ENCODE measurements at regions not wholly inside any gene's neighbourhood (a gene's known extent, or its start where the extent isn't known, plus 50 kb on each side); places are given as distances from the start of the nearest gene placed in this dataset.

DNA sequence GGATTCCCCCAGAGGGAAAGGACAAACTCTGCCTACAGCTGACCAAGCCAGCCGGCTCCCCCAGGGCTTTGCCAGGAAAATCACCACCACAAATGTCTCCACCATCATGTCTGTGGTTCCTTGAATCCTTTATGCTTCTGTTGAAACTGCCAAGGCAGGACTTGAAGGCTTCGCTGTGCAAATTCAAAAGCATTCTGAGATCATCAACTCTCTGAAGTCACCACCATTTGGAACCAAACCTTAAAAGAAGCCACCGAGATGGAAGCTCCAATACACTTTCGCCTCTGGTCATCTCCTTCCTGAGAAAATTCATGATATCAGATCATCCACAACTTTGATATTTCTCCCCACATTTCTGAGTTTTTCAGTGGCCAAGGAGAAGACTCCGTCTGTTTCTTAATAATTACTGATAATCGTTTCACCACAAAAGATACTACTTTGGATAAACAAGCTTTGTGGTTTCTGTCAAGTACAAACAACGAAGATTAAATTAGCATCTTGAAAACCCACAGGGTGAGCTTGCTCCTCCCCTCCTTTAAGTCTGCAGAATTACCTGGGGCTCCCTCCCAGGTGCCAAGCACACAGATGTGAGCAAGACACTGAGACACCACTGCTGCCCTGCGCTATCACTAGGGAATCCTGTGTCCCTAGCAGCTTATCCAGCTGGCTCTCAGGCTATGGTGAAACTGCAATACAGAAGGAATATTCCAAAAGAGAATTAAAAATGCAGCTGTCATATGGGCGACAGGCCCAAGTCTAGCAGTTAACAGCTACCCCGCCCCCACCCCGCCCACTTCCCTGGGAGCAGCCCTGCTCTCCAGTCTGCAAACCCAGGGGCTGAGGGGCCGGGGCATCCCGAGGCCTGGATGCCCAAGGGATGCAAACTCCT, 125.0 kb upstream of the TBL1X start:
- Histone ChIP-seq H3K4me3 (ENCODE audit: low read depth, low read length) (no peak overlapping the region), H3K4me1 (ENCODE audit: control insufficient read depth, insufficient read depth, low read length) (no peaks in the 10 kb centered on the region), H3K27ac (ENCODE audit: extremely low read depth, low read depth, low read length) (no peak overlapping the region), H3K36me3 (ENCODE audit: control insufficient read depth in 2 of 2, insufficient read depth in 1 of 2, low read length in 2 of 2) (no peaks in the 10 kb centered on the region), H3K9me3 (ENCODE audit: control insufficient read depth, insufficient read depth, low read depth, low read length) (no peaks in the 10 kb centered on the region)
- ChIA-PET CTCF (no interaction called here), POLR2A (no interaction called here)
- no peak for TF ChIP-seq ZNF175 (tag by site-specific recombination; IDR thresholded peaks at IDR 0.05)
- no peak for TF ChIP-seq SALL2 (tag by site-specific recombination; IDR thresholded peaks at IDR 0.05; ENCODE audit: borderline replicate concordance)
- TF ChIP-seq ZNF112 (tag by site-specific recombination; IDR thresholded peaks at IDR 0.05), result no peak
- no peak for TF ChIP-seq BCL11A (tag by site-specific recombination; IDR thresholded peaks at IDR 0.05; ENCODE audit: low read depth)
- no peak for TF ChIP-seq ZNF837 (tag by site-specific recombination; IDR thresholded peaks at IDR 0.05)
- TF ChIP-seq, protein P1, sequence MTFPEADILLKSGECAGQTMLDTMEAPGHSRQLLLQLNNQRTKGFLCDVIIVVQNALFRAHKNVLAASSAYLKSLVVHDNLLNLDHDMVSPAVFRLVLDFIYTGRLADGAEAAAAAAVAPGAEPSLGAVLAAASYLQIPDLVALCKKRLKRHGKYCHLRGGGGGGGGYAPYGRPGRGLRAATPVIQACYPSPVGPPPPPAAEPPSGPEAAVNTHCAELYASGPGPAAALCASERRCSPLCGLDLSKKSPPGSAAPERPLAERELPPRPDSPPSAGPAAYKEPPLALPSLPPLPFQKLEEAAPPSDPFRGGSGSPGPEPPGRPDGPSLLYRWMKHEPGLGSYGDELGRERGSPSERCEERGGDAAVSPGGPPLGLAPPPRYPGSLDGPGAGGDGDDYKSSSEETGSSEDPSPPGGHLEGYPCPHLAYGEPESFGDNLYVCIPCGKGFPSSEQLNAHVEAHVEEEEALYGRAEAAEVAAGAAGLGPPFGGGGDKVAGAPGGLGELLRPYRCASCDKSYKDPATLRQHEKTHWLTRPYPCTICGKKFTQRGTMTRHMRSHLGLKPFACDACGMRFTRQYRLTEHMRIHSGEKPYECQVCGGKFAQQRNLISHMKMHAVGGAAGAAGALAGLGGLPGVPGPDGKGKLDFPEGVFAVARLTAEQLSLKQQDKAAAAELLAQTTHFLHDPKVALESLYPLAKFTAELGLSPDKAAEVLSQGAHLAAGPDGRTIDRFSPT (tag by site-specific recombination; IDR thresholded peaks at IDR 0.05), result no peak
- no peak for TF ChIP-seq ZNF785 (tag by site-specific recombination; IDR thresholded peaks at IDR 0.05)
- no peak for TF ChIP-seq KLF8 (tag by site-specific recombination; IDR thresholded peaks at IDR 0.05)

DNA sequence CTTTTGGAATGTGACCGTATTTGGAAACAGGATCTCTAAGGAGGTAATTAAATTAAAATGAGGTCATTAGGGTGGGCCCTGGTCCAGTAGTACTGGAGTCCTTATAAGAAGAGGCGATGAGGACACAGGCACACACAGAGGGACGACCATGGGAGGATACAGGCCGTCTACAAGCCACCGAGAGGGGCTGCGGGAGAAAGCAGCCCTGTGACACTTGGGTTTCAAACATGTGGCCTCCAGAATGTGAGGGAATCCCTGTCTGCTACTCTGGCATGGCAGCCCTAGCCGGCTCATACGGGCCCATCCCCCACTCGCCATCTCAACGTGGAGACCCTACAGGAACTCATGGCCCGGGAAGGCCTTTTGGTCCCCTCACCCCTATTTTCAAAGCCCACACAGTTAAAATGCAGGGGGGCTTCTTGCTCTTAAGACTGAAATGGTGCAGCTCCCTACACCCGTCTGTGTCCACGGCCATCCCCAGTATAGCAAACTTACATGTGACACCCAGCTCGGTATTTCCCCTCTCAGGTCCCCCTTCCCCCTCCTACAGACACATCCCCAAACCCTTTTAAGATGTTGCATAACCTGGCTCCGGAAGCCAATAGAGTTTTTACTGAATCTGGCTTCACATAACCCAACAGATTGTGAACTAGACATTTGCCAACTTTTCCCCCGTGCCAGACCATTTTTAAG, 124.1 kb upstream of the TBL1X start:
- POLR2A ChIA-PET, result no interaction called here
- no peaks in the 10 kb centered on the region for H3K9me3 ChIP-seq (ENCODE audit: control insufficient read depth, insufficient read depth, low read depth, low read length)
- CTCF ChIA-PET, result no interaction called here
- no peak overlapping the region for H3K4me3 ChIP-seq (ENCODE audit: low read depth, low read length)
- no peaks in the 10 kb centered on the region for H3K4me1 ChIP-seq (ENCODE audit: control insufficient read depth, insufficient read depth, low read length)
- H3K36me3 ChIP-seq (ENCODE audit: control insufficient read depth in 2 of 2, insufficient read depth in 1 of 2, low read length in 2 of 2), result no peaks in the 10 kb centered on the region
- peak overlapping the region; percentile 25; the same call in 1 of the 2 replicates for H3K27ac ChIP-seq (ENCODE audit: extremely low read depth, low read depth, low read length)
- TF ChIP-seq, protein P2, sequence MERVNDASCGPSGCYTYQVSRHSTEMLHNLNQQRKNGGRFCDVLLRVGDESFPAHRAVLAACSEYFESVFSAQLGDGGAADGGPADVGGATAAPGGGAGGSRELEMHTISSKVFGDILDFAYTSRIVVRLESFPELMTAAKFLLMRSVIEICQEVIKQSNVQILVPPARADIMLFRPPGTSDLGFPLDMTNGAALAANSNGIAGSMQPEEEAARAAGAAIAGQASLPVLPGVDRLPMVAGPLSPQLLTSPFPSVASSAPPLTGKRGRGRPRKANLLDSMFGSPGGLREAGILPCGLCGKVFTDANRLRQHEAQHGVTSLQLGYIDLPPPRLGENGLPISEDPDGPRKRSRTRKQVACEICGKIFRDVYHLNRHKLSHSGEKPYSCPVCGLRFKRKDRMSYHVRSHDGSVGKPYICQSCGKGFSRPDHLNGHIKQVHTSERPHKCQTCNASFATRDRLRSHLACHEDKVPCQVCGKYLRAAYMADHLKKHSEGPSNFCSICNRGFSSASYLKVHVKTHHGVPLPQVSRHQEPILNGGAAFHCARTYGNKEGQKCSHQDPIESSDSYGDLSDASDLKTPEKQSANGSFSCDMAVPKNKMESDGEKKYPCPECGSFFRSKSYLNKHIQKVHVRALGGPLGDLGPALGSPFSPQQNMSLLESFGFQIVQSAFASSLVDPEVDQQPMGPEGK (tag by site-specific recombination; IDR thresholded peaks at IDR 0.05), result no peak
- TF ChIP-seq, protein P3, sequence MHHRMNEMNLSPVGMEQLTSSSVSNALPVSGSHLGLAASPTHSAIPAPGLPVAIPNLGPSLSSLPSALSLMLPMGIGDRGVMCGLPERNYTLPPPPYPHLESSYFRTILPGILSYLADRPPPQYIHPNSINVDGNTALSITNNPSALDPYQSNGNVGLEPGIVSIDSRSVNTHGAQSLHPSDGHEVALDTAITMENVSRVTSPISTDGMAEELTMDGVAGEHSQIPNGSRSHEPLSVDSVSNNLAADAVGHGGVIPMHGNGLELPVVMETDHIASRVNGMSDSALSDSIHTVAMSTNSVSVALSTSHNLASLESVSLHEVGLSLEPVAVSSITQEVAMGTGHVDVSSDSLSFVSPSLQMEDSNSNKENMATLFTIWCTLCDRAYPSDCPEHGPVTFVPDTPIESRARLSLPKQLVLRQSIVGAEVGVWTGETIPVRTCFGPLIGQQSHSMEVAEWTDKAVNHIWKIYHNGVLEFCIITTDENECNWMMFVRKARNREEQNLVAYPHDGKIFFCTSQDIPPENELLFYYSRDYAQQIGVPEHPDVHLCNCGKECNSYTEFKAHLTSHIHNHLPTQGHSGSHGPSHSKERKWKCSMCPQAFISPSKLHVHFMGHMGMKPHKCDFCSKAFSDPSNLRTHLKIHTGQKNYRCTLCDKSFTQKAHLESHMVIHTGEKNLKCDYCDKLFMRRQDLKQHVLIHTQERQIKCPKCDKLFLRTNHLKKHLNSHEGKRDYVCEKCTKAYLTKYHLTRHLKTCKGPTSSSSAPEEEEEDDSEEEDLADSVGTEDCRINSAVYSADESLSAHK (tag by site-specific recombination; IDR thresholded peaks at IDR 0.05), result no peak
- TF ChIP-seq, protein P4, sequence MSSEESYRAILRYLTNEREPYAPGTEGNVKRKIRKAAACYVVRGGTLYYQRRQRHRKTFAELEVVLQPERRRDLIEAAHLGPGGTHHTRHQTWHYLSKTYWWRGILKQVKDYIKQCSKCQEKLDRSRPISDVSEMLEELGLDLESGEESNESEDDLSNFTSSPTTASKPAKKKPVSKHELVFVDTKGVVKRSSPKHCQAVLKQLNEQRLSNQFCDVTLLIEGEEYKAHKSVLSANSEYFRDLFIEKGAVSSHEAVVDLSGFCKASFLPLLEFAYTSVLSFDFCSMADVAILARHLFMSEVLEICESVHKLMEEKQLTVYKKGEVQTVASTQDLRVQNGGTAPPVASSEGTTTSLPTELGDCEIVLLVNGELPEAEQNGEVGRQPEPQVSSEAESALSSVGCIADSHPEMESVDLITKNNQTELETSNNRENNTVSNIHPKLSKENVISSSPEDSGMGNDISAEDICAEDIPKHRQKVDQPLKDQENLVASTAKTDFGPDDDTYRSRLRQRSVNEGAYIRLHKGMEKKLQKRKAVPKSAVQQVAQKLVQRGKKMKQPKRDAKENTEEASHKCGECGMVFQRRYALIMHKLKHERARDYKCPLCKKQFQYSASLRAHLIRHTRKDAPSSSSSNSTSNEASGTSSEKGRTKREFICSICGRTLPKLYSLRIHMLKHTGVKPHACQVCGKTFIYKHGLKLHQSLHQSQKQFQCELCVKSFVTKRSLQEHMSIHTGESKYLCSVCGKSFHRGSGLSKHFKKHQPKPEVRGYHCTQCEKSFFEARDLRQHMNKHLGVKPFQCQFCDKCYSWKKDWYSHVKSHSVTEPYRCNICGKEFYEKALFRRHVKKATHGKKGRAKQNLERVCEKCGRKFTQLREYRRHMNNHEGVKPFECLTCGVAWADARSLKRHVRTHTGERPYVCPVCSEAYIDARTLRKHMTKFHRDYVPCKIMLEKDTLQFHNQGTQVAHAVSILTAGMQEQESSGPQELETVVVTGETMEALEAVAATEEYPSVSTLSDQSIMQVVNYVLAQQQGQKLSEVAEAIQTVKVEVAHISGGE (tag by site-specific recombination; conservative IDR thresholded peaks at IDR 0.05; ENCODE audit: low read depth), result no peak
- TF ChIP-seq FEZF1 (tag by site-specific recombination; IDR thresholded peaks at IDR 0.05) (no peak), GFI1B (tag by site-specific recombination; IDR thresholded peaks at IDR 0.05) (no peak), ZNF747 (tag by site-specific recombination; IDR thresholded peaks at IDR 0.05) (no peak), ZNF600 (tag by site-specific recombination; IDR thresholded peaks at IDR 0.05) (no peak), KLF1 (tag by site-specific recombination; IDR thresholded peaks at IDR 0.05) (no peak)
